ENCODE measurements at regions not wholly inside any gene's neighbourhood (a gene's known extent, or its start where the extent isn't known, plus 50 kb on each side); places are given as distances from the start of the nearest gene placed in this dataset.

- no peak for TF ChIP-seq CTCF (IDR thresholded peaks at IDR 0.05; ENCODE audit: low read depth, low read length)
- no peak overlapping the region for H3K4me3 ChIP-seq (ENCODE audit: low read depth, low read length)
- H3K4me1 ChIP-seq: no peaks in the 10 kb centered on the region
- no peaks in the 10 kb centered on the region for H3K36me3 ChIP-seq
- H3K9me3 ChIP-seq: no peaks in the 10 kb centered on the region
- DNase-seq: no peak
- no peaks in the 10 kb centered on the region for H3K27me3 ChIP-seq
Measured at GRCh38 chr3:27533718-27534573, 49.8 kb upstream of the SLC4A7 start.
